ENCODE measurements at regions not wholly inside any gene's neighbourhood (a gene's known extent, or its start where the extent isn't known, plus 50 kb on each side); places are given as distances from the start of the nearest gene placed in this dataset.

DNA sequence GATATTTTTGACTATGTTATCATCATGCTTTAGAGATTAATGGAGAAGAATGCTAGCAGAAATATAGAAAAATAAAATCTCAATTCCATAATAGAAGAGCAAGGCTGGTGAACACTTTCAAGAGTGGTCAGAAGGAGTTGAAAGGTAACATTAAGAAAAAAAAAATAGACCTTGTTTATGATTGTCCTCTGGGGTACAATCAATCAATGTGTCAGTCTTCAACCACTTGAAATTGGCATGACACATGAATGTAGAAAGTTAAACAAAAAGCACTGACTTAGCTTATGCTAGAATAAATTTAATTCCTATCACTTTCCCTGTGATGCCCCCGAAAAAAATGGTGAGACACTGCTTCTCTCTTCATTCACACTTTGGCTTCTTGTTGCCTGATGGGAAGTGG is 750.3 kb upstream of the ADGRL2 start:
- TF ChIP-seq ZNF329 (CRISPR knock-in tag; IDR thresholded peaks at IDR 0.05; ENCODE audit: low read depth) (no peak), GABPA (IDR thresholded peaks at IDR 0.05; ENCODE audit: low read depth, low read length) (no peak), GABPA (CRISPR knock-in tag; IDR thresholded peaks at IDR 0.05; ENCODE audit: low read depth) (no peak), ZNF274 (CRISPR knock-in tag; IDR thresholded peaks at IDR 0.05) (no peak), YEATS4 (CRISPR knock-in tag; IDR thresholded peaks at IDR 0.05; ENCODE audit: borderline replicate concordance) (no peak), CREM (IDR thresholded peaks at IDR 0.05) (no peak), CREM (CRISPR knock-in tag; IDR thresholded peaks at IDR 0.05) (no peak)
- TF ChIP-seq, protein P1, sequence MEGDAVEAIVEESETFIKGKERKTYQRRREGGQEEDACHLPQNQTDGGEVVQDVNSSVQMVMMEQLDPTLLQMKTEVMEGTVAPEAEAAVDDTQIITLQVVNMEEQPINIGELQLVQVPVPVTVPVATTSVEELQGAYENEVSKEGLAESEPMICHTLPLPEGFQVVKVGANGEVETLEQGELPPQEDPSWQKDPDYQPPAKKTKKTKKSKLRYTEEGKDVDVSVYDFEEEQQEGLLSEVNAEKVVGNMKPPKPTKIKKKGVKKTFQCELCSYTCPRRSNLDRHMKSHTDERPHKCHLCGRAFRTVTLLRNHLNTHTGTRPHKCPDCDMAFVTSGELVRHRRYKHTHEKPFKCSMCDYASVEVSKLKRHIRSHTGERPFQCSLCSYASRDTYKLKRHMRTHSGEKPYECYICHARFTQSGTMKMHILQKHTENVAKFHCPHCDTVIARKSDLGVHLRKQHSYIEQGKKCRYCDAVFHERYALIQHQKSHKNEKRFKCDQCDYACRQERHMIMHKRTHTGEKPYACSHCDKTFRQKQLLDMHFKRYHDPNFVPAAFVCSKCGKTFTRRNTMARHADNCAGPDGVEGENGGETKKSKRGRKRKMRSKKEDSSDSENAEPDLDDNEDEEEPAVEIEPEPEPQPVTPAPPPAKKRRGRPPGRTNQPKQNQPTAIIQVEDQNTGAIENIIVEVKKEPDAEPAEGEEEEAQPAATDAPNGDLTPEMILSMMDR (CRISPR knock-in tag; IDR thresholded peaks at IDR 0.05): no peak

All from HepG2 (cell line).